OCI-LY7 (cell line): ENCODE measurements at regions not wholly inside any gene's neighbourhood (a gene's known extent, or its start where the extent isn't known, plus 50 kb on each side); places are given as distances from the start of the nearest gene placed in this dataset.
"Not testable (repeated sequence)": the region's sequence is repeated elsewhere in the genome, so short reads cannot be mapped to it uniquely, and the experiment has no call there.

Experiments used
- BruUV-seq: library from RNA; stranded (reverse); fragments of 400-500 nt; replicated peaks from 2 replicates; lab custom pipeline; 2021; lab: Mats Ljungman, UMichigan
- CTCF ChIA-PET: fragments of 300-600 bp; sonication (Branson Sonifier 250); formaldehyde crosslinking; loops from one replicate; lab custom pipeline; 2022; ENCODE audit warnings: antibody characterized with exemption; ENCODE audit not compliant: unreplicated experiment; lab: Charles Lee
- POLR2A ChIA-PET: fragments of 300-600 bp; sonication (Branson Sonifier 250); formaldehyde crosslinking; loops from one replicate; lab custom pipeline; 2022; ENCODE audit warnings: antibody characterized with exemption; lab: Charles Lee
- DNase-seq: peaks from one replicate; pipeline ENCODE4 v3.0.0-alpha.2; 2015; ENCODE audit warnings: low spot score
- H2AFZ ChIP-seq: fragments of 200-600 bp; sonication (generic), shearing (Covaris generic); 2 replicates; pipeline ENCODE4 v1.6.1; 2014; ENCODE audit warnings: mild to moderate bottlenecking, antibody characterized with exemption, low read length, moderate library complexity
- H3K27ac ChIP-seq: fragments of 200-600 bp; sonication (generic); 2 replicates; pipeline ENCODE4 v1.5.1; 2014; ENCODE audit warnings: mixed run types, low read depth, mild to moderate bottlenecking, moderate library complexity, low read length, inconsistent platforms; ENCODE audit not compliant: poor library complexity, severe bottlenecking
- H3K36me3 ChIP-seq: fragments of 200-600 bp; sonication (generic); 2 replicates; pipeline ENCODE4 v1.6.1; 2014; ENCODE audit warnings: mild to moderate bottlenecking, antibody characterized with exemption, low read length, moderate library complexity, mixed read lengths; ENCODE audit not compliant: insufficient read depth
- H3K4me1 ChIP-seq: fragments of 200-600 bp; sonication (generic); 2 replicates; pipeline ENCODE4 v1.5.1; 2014; ENCODE audit warnings: mild to moderate bottlenecking, low read length; ENCODE audit not compliant: insufficient read depth, poor library complexity, severe bottlenecking
- H3K4me2 ChIP-seq: fragments of 200-600 bp; sonication (generic); 2 replicates; pipeline ENCODE4 v1.6.1; 2014; ENCODE audit warnings: mild to moderate bottlenecking, low read length
- H3K4me3 ChIP-seq: fragments of 200-600 bp; sonication (generic); 2 replicates; pipeline ENCODE4 v1.5.1; 2014; ENCODE audit warnings: mild to moderate bottlenecking, low read depth, low read length; ENCODE audit not compliant: poor library complexity, severe bottlenecking
- H3K79me2 ChIP-seq: fragments of 200-600 bp; sonication (generic); 2 replicates; pipeline ENCODE4 v1.6.1; 2016; ENCODE audit warnings: low read depth, mild to moderate bottlenecking, low read length, moderate library complexity, mixed read lengths; ENCODE audit not compliant: insufficient read depth
- H3K9me2 ChIP-seq: fragments of 200-600 bp; sonication (generic); 2 replicates; pipeline ENCODE4 v1.6.1; 2016; ENCODE audit warnings: mild to moderate bottlenecking, low read length, mixed read lengths; ENCODE audit not compliant: insufficient read depth
- H3K9me3 ChIP-seq: fragments of 200-600 bp; sonication (generic); 2 replicates; pipeline ENCODE4 v1.6.1; 2014; ENCODE audit warnings: mild to moderate bottlenecking, mixed run types, low read length, mixed read lengths
- H4K20me1 ChIP-seq: fragments of 200-600 bp; sonication (generic); 2 replicates; pipeline ENCODE4 v1.6.1; 2014; ENCODE audit warnings: mild to moderate bottlenecking, antibody characterized with exemption, low read length, moderate library complexity, mixed read lengths; ENCODE audit not compliant: insufficient read depth
- EZH2phosphoT487 ChIP-seq: fragments of 200-600 bp; sonication (generic); IDR thresholded peaks from 2 replicates; pipeline ENCODE4 v1.6.1; 2018; ENCODE audit warnings: low read depth, borderline replicate concordance, mild to moderate bottlenecking, mixed run types, antibody characterized with exemption, low read length, moderate library complexity, mixed read lengths
- intact Hi-C: fragments of 100-400 bp; cut with micrococcal nuclease; formaldehyde crosslinking; loops from one replicate; pipeline ENCODE4 v1.10.0; 2022; ENCODE audit not compliant: unreplicated experiment
- TF ChIP-seq, protein P1 (sequence below): fragments of 200-600 bp; sonication (generic); conservative IDR thresholded peaks from 2 replicates; pipeline ENCODE4 v1.5.1; 2014; ENCODE audit warnings: mild to moderate bottlenecking, antibody characterized with exemption, low read length, moderate library complexity, mixed read lengths

DNA sequence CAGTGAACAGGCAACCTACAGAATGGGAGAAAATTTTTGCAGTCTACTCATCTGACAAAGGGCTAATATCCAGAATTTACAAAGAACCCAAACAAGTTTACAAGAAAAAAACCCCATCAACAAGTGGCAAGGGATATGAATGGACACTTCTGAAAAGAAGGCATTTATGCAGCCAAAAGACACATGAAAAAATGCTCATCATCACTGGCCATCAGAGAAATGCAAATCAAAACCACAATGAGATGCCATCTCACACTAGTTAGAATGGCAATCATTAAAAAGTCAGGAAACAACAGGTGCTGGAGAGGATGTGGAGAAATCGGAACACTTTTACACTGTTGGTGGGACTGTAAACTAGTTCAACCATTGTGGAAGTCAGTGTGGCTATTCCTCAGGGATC lies 80.3 kb downstream of the ZNF474 start:
- BruUV-seq, CTCF ChIA-PET, H3K27ac ChIP-seq, H4K20me1 ChIP-seq, H3K36me3 ChIP-seq, H3K4me3 ChIP-seq, POLR2A ChIA-PET, H3K9me2 ChIP-seq, H3K4me2 ChIP-seq, DNase-seq, H3K9me3 ChIP-seq, intact Hi-C loops, H3K4me1 ChIP-seq, H3K79me2 ChIP-seq, H2AFZ ChIP-seq: not testable (repeated sequence)

DNA sequence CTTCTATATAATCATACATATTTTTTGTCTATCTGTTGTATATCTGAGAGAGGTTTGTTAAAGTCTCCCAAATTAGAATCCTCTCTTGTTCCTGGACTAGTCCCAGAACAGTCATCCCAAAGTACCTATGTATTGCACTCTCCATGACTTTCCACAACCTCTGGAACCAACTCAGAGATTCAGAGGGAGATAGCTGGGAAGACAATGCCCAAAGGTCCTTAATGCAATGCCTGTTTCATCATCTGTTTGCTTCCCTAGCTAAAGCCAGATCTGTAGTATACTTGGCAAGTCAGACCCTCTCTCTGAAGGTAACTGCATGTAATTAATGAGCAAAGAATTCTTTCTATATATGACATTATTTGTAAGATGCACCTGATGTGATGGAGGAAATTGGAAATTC lies 89.4 kb downstream of the ZNF474 start:
- ChIA-PET CTCF (no interaction called here), POLR2A (interaction anchor here (1.1 kb wide), 1 partner anchor 29 kb away, joined by 3 read pairs; no protein-coding TSS in a partner anchor)
- H3K9me3 ChIP-seq: no peaks in the 10 kb centered on the region
- no peaks in the 10 kb centered on the region for H3K79me2 ChIP-seq
- H3K4me1 ChIP-seq: no peaks in the 10 kb centered on the region
- H3K36me3 ChIP-seq: no peaks in the 10 kb centered on the region
- H4K20me1 ChIP-seq: no peaks in the 10 kb centered on the region
- H3K27ac ChIP-seq: no peak overlapping the region
- BruUV-seq: no TSS peak
- no peak overlapping the region for H2AFZ ChIP-seq
- no peak overlapping the region for H3K4me3 ChIP-seq
- no peak for DNase-seq
- H3K9me2 ChIP-seq: no peaks in the 10 kb centered on the region
- intact Hi-C loops: no loop called here
- TF ChIP-seq, protein P1, sequence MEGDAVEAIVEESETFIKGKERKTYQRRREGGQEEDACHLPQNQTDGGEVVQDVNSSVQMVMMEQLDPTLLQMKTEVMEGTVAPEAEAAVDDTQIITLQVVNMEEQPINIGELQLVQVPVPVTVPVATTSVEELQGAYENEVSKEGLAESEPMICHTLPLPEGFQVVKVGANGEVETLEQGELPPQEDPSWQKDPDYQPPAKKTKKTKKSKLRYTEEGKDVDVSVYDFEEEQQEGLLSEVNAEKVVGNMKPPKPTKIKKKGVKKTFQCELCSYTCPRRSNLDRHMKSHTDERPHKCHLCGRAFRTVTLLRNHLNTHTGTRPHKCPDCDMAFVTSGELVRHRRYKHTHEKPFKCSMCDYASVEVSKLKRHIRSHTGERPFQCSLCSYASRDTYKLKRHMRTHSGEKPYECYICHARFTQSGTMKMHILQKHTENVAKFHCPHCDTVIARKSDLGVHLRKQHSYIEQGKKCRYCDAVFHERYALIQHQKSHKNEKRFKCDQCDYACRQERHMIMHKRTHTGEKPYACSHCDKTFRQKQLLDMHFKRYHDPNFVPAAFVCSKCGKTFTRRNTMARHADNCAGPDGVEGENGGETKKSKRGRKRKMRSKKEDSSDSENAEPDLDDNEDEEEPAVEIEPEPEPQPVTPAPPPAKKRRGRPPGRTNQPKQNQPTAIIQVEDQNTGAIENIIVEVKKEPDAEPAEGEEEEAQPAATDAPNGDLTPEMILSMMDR: no peak
- no peak for TF ChIP-seq EZH2phosphoT487
- no peak overlapping the region for H3K4me2 ChIP-seq

DNA sequence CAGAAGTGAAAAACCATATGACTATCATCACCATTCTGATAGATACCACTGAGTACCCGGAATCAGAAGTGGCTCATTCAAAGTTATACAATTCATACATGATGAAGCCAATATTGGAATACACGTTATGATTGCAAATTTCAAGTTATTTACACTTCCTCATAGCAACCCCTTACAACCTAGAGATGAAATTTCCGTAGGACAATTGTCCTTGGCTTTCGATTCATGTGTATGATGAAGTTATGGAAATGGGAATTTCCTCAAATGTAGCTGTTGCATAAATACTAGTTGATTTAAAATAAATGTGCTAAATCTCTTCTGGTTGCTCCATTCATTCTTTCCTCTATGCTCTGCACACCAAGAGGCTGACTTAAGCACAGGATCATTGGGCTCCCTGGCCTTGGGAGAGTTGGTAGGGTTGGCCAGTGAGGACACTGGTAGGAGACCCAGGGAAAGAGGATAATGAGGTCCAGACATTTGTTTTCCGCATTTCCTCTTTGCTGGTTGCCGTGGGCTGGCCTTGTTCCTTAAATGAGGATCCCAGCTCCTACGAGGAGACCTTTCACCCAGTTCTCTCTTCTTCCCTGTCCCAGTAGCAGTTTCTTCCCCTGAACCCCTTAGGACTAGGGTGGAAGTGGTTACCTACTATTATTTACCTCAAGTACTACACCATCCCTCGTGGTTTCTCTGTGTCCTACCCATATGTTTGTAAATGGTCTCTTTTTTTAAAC lies 90.3 kb downstream of the ZNF474 start:
- H3K4me3 ChIP-seq: no peak overlapping the region
- BruUV-seq: no TSS peak
- H3K9me2 ChIP-seq: no peaks in the 10 kb centered on the region
- ChIA-PET CTCF (no interaction called here), POLR2A (interaction anchor here (1.1 kb wide), 1 partner anchor 29 kb away, joined by 3 read pairs; no protein-coding TSS in a partner anchor)
- no peaks in the 10 kb centered on the region for H3K79me2 ChIP-seq
- H3K9me3 ChIP-seq: no peaks in the 10 kb centered on the region
- H2AFZ ChIP-seq: no peak overlapping the region
- no peak overlapping the region for H3K4me2 ChIP-seq
- TF ChIP-seq, protein P1: no peak
- no peaks in the 10 kb centered on the region for H3K36me3 ChIP-seq
- intact Hi-C loops: no loop called here
- no peak overlapping the region for H3K27ac ChIP-seq
- H3K4me1 ChIP-seq: no peaks in the 10 kb centered on the region
- H4K20me1 ChIP-seq: no peaks in the 10 kb centered on the region
- no peak for DNase-seq
